ENCODE measurements at regions not wholly inside any gene's neighbourhood (a gene's known extent, or its start where the extent isn't known, plus 50 kb on each side); places are given as distances from the start of the nearest gene placed in this dataset.

DNA sequence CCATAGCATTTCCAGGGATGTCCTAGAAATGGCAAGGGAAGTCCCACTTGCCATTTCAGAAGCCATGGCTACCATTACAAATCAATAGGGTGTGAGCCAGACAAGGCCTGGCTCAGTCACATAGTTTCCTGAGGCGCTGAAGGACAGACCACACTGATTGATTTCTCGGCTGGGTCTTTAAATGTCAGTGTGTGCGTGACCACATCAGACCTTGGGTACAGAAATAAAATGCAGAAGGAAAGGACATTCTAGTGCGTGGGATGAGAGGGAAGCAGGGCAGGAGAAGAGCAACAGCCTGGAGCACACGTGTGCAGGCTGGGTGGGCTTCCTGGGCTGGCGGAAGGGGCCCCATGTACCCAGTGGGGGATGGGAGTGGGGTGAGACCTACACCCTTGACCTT is 58.7 kb upstream of the LYRM9 start:
- TF ChIP-seq EZH2 (IDR thresholded peaks at IDR 0.05; ENCODE audit: low read length, missing control alignments) (no peak), CTCF (conservative IDR thresholded peaks at IDR 0.05 in 1 of 2, IDR thresholded peaks at IDR 0.05 in 1 of 2; ENCODE audit: low read depth in 1 of 2, low read length in 2 of 2) (no peak)
